Astrocyte (in vitro differentiated cells and primary cell): ENCODE measurements at regions not wholly inside any gene's neighbourhood (a gene's known extent, or its start where the extent isn't known, plus 50 kb on each side); places are given as distances from the start of the nearest gene placed in this dataset.

Experiments used
- DNase-seq: peaks from one replicate; pipeline ENCODE4 v3.0.0-alpha.2; 2010; ENCODE audit warnings: low read depth
- FAIRE-seq: peaks from 2 replicates; lab custom pipeline; 2011; peaks lifted over from hg19 to GRCh38; lab: Jason Lieb, UNC
- H2AFZ ChIP-seq: 2 replicates; pipeline ENCODE4 v1.6.0; 2012; ENCODE audit warnings: low read depth, low read length, inconsistent platforms
- H3K27ac ChIP-seq: 2 replicates; pipeline ENCODE4 v1.5.1; 2011; ENCODE audit warnings: low read depth, low read length, inconsistent platforms
- H3K27me3 ChIP-seq: 2 replicates; pipeline ENCODE4 v1.6.0; 2011; ENCODE audit warnings: low read length, inconsistent platforms; ENCODE audit not compliant: insufficient read depth
- H3K36me3 ChIP-seq: 2 replicates; pipeline ENCODE4 v1.5.1; 2011; ENCODE audit warnings: low read length, inconsistent platforms; ENCODE audit not compliant: insufficient read depth
- H3K4me1 ChIP-seq: 2 replicates; pipeline ENCODE4 v1.5.1; 2011; ENCODE audit warnings: low read length, inconsistent platforms; ENCODE audit not compliant: insufficient read depth
- H3K4me2 ChIP-seq: 2 replicates; pipeline ENCODE4 v1.6.0; 2012; ENCODE audit warnings: low read length, inconsistent platforms
- H3K4me3 ChIP-seq: 2 replicates; pipeline ENCODE4 v1.5.1; 2011; ENCODE audit warnings: low read depth, mild to moderate bottlenecking, low read length, inconsistent platforms; ENCODE audit not compliant: insufficient read depth
- H3K79me2 ChIP-seq: 2 replicates; pipeline ENCODE4 v1.6.0; 2012; ENCODE audit warnings: mild to moderate bottlenecking, low read length, inconsistent platforms; ENCODE audit not compliant: insufficient read depth
- H3K9ac ChIP-seq: 2 replicates; pipeline ENCODE4 v1.6.0; 2012; ENCODE audit warnings: mild to moderate bottlenecking, low read length, inconsistent platforms
- H3K9me3 ChIP-seq: 2 replicates; pipeline ENCODE4 v1.5.1; 2012; ENCODE audit warnings: low read depth, mild to moderate bottlenecking, low read length, inconsistent platforms; ENCODE audit not compliant: insufficient read depth
- H4K20me1 ChIP-seq: 2 replicates; pipeline ENCODE4 v1.6.0; 2012; ENCODE audit warnings: low read length, inconsistent platforms; ENCODE audit not compliant: insufficient read depth
- H3K27ac Mint-ChIP-seq: one replicate; pipeline ENCODE4 v1.8.0; 2021; ENCODE audit warnings: mild to moderate bottlenecking, mixed read lengths; ENCODE audit not compliant: unreplicated experiment
- H3K27me3 Mint-ChIP-seq: one replicate; pipeline ENCODE4 v1.8.0; 2021; ENCODE audit warnings: low read depth, mixed read lengths; ENCODE audit not compliant: unreplicated experiment
- H3K36me3 Mint-ChIP-seq: one replicate; pipeline ENCODE4 v1.8.0; 2021; ENCODE audit warnings: low read depth, mixed read lengths; ENCODE audit not compliant: unreplicated experiment
- H3K4me1 Mint-ChIP-seq: one replicate; pipeline ENCODE4 v1.8.0; 2021; ENCODE audit warnings: low read depth, mixed read lengths; ENCODE audit not compliant: unreplicated experiment
- H3K4me3 Mint-ChIP-seq: one replicate; pipeline ENCODE4 v1.8.0; 2021; ENCODE audit warnings: mild to moderate bottlenecking, moderate library complexity, mixed read lengths; ENCODE audit not compliant: unreplicated experiment
- H3K9me3 Mint-ChIP-seq: one replicate; pipeline ENCODE4 v1.8.0; 2021; ENCODE audit warnings: mild to moderate bottlenecking, mixed read lengths; ENCODE audit not compliant: unreplicated experiment
- EZH2 ChIP-seq: IDR thresholded peaks from 2 replicates; pipeline ENCODE4 v1.6.1; 2012; ENCODE audit warnings: mild to moderate bottlenecking, low read length, inconsistent platforms; ENCODE audit not compliant: insufficient read depth
- TF ChIP-seq, protein P1 (sequence below): IDR thresholded peaks from 2 replicates; pipeline ENCODE4 v1.5.1; 2011; ENCODE audit warnings: low read depth, mild to moderate bottlenecking, inconsistent platforms, low read length, moderate library complexity; ENCODE audit not compliant: insufficient read depth

DNA sequence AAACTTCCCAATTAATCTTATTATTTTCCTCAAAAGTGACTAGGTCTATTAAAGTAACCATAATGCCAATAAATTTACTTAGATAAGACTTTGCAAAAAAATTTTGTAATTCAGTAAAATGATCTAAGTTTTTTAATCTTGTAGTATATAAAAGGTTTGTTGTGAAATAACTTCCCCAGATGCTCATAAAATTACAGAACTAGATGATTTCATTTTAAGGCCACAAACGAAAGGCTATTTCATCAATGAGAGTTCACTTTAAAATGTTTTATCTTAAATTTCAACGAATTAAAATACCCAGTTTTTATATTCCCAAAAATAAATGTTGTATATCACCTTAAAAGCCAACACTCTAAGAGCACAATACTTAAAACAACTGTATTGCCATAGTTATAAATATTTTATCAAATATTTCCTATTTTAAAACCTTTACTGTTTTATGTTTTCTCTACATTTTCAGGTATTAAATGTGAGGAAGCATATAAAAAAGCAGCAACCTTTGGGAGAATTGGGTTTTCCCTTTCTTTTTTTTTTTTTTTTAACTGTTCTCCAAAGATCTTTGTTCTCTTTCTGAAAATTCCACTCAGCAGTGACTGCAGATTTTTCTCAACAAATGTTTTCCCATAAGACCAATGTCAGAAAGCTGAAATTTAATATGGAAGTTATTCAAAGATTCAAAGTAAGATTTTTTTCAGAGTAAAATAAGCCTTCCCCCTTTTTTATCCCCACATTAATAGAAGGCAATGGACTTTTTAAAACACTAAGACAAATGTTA, 169.9 kb downstream of the CYB561 start:
- no peak for TF ChIP-seq EZH2
- TF ChIP-seq, protein P1, sequence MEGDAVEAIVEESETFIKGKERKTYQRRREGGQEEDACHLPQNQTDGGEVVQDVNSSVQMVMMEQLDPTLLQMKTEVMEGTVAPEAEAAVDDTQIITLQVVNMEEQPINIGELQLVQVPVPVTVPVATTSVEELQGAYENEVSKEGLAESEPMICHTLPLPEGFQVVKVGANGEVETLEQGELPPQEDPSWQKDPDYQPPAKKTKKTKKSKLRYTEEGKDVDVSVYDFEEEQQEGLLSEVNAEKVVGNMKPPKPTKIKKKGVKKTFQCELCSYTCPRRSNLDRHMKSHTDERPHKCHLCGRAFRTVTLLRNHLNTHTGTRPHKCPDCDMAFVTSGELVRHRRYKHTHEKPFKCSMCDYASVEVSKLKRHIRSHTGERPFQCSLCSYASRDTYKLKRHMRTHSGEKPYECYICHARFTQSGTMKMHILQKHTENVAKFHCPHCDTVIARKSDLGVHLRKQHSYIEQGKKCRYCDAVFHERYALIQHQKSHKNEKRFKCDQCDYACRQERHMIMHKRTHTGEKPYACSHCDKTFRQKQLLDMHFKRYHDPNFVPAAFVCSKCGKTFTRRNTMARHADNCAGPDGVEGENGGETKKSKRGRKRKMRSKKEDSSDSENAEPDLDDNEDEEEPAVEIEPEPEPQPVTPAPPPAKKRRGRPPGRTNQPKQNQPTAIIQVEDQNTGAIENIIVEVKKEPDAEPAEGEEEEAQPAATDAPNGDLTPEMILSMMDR = no peak
- Mint-ChIP-seq H3K4me1 (peaks cover 46% of the 10 kb centered on the region), H3K27ac (peak overlapping the region; percentile 94), H3K36me3 (peaks cover 8% of the 10 kb centered on the region), H3K4me3 (no peak overlapping the region), H3K9me3 (no peaks in the 10 kb centered on the region), H3K27me3 (no peaks in the 10 kb centered on the region)
- peaks cover 49% of the 10 kb centered on the region for H3K4me1 ChIP-seq
- H3K27ac ChIP-seq = peak overlapping the region; percentile 92
- H3K36me3 ChIP-seq = no peaks in the 10 kb centered on the region
- no peak overlapping the region for H3K4me3 ChIP-seq
- H4K20me1 ChIP-seq = no peaks in the 10 kb centered on the region
- no peak for DNase-seq
- H3K79me2 ChIP-seq = peaks cover 29% of the 10 kb centered on the region
- no peaks in the 10 kb centered on the region for H3K27me3 ChIP-seq
- no peak for FAIRE-seq
- peak overlapping the region; percentile 41 for H3K4me2 ChIP-seq
- peak overlapping the region; percentile 15 for H3K9ac ChIP-seq
- no peaks in the 10 kb centered on the region for H3K9me3 ChIP-seq
- H2AFZ ChIP-seq = no peak overlapping the region

GRCh38 chr17:63276821-63277220, 169.3 kb downstream of the CYB561 start:
- Histone ChIP-seq H3K36me3 (no peaks in the 10 kb centered on the region), H3K79me2 (peaks cover 29% of the 10 kb centered on the region), H3K27me3 (no peaks in the 10 kb centered on the region), H3K4me1 (peaks cover 49% of the 10 kb centered on the region), H3K4me3 (no peak overlapping the region), H3K27ac (peak overlapping the region; percentile 92), H3K4me2 (no peak overlapping the region), H3K9me3 (no peaks in the 10 kb centered on the region), H2AFZ (no peak overlapping the region), H4K20me1 (no peaks in the 10 kb centered on the region), H3K9ac (peak overlapping the region; percentile 15)
- peak; percentile 23 for FAIRE-seq
- Mint-ChIP-seq H3K27me3 (no peaks in the 10 kb centered on the region), H3K9me3 (no peaks in the 10 kb centered on the region), H3K27ac (peak overlapping the region; percentile 92), H3K4me1 (peaks cover 45% of the 10 kb centered on the region), H3K36me3 (peaks cover 8% of the 10 kb centered on the region), H3K4me3 (no peak overlapping the region)
- DNase-seq = peak; percentile 54
- TF ChIP-seq, protein P1 = no peak

DNA sequence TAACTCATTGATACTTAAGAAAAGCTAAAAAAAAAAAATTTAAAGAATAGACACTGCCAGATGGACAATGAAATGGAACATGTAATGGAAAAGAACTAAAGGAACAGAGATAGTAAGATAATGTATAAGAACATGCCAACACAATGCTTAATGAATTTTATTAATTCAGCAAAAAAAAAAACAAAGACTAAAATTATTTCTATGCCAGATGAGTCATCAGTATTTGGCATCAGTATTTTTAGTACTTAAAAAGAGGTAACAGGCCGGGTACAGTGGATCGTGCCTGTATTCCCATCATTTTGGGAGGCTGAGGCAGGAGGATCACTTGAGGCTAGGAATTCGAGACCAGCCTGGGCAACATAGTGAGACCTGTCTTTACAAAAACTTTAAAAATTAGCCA, 168.5 kb downstream of the CYB561 start:
- H3K27me3 Mint-ChIP-seq = no peaks in the 10 kb centered on the region
- H3K27ac Mint-ChIP-seq = peak overlapping the region; percentile 92
- no peak for FAIRE-seq
- H3K4me2 ChIP-seq = no peak overlapping the region
- H3K27ac ChIP-seq = peak overlapping the region; percentile 92
- no peak overlapping the region for H2AFZ ChIP-seq
- no peaks in the 10 kb centered on the region for H3K9me3 ChIP-seq
- TF ChIP-seq, protein P1 = no peak
- no peaks in the 10 kb centered on the region for H3K9me3 Mint-ChIP-seq
- no peaks in the 10 kb centered on the region for H4K20me1 ChIP-seq
- no peak overlapping the region for H3K4me3 Mint-ChIP-seq
- H3K79me2 ChIP-seq = peaks cover 22% of the 10 kb centered on the region
- no peaks in the 10 kb centered on the region for H3K36me3 ChIP-seq
- H3K4me3 ChIP-seq = no peak overlapping the region
- DNase-seq = no peak
- peaks cover 49% of the 10 kb centered on the region for H3K4me1 ChIP-seq
- peaks cover 45% of the 10 kb centered on the region for H3K4me1 Mint-ChIP-seq
- H3K9ac ChIP-seq = no peak overlapping the region
- H3K27me3 ChIP-seq = no peaks in the 10 kb centered on the region
- H3K36me3 Mint-ChIP-seq = peaks cover 6% of the 10 kb centered on the region
